Heart right ventricle (tissue), 16 donors: ENCODE measurements at regions not wholly inside any gene's neighbourhood (a gene's known extent, or its start where the extent isn't known, plus 50 kb on each side); places are given as distances from the start of the nearest gene placed in this dataset.

Experiments
- ATAC-seq, 8 donors: fragments of 200-7000 bp; cut with Tn5 transposase; one replicate each; pipeline ENCODE4 v1.9.1; 2020; ENCODE audit warnings: mild to moderate bottlenecking in 8 of 8, moderate library complexity in 8 of 8, moderate number of reproducible peaks in 1 of 8
- DNase-seq, 2 donors: peaks; one replicate each; pipeline ENCODE4 v3.0.0-alpha.2; 2020
- H3K27ac ChIP-seq, 10 donors: fragments of 200-600 bp; sonication (generic) in 2 of 10; one replicate each; pipeline versions ENCODE4 v1.5.0 to v1.8.0; 2020 to 2022; ENCODE audit warnings: mild to moderate bottlenecking in 3 of 10
- H3K27me3 ChIP-seq, 7 donors: fragments of 200-600 bp; one replicate each; pipeline ENCODE4 v1.8.0; 2021 to 2022; ENCODE audit warnings: mild to moderate bottlenecking in 2 of 7
- H3K36me3 ChIP-seq, 9 donors: fragments of 200-600 bp; sonication (generic) in 1 of 9; one replicate each; pipeline versions ENCODE4 v1.5.0 to v1.8.0; 2020 to 2022; ENCODE audit warnings: mild to moderate bottlenecking in 2 of 9
- H3K4me1 ChIP-seq, 9 donors: fragments of 200-600 bp; sonication (generic) in 1 of 9; one replicate each; pipeline versions ENCODE4 v1.5.0 to v1.8.0; 2020 to 2022; ENCODE audit warnings: mild to moderate bottlenecking in 4 of 9
- H3K4me3 ChIP-seq, 10 donors: fragments of 200-600 bp; sonication (generic) in 2 of 10; one replicate each; pipeline versions ENCODE4 v1.5.0 to v1.8.0; 2020 to 2022; ENCODE audit warnings: mild to moderate bottlenecking in 7 of 10, moderate library complexity in 2 of 10
- H3K9me3 ChIP-seq, 11 donors: fragments of 200-600 bp in 10 of 11; sonication (generic) in 2 of 11; one replicate each; pipeline versions ENCODE4 v1.5.0 to v1.8.0; 2013 to 2022; ENCODE audit warnings: mild to moderate bottlenecking in 2 of 11, control low read depth in 1 of 11, moderate library complexity in 1 of 11
- WGBS, 2 donors: extraction: QIAGEN DNeasy Blood & Tissue Kit; methylation state at CpG; one replicate each; pipeline ENCODE4 v1.1.7; 2013; ENCODE audit warnings: inconsistent platforms in 1 of 2; 5-methylcytosine and 5-hydroxymethylcytosine counted together
- intact Hi-C, 10 donors: fragments of 100-400 bp; cut with DNase I; formaldehyde crosslinking; loops; one replicate each; pipeline versions ENCODE4 v1.11.1 to v1.14.2; 2022
- TF ChIP-seq, protein P1 (sequence below), 9 donors: fragments of 200-600 bp; sonication (generic) in 2 of 9; IDR thresholded peaks; one replicate each; pipeline versions ENCODE4 v1.5.0 to v1.8.0; 2021 to 2022; ENCODE audit warnings: antibody characterized with exemption in 9 of 9, mild to moderate bottlenecking in 5 of 9, moderate library complexity in 1 of 9
- donor health status: Arrhythmogenic right ventricular cardiomyopathy.
- donor health status: ischemic (EF 13 %, LVEDD 7.1; RV severe dilation, severe dysfunction).
- donor health status: healthy with polysubstance abuse.
- donor health status: DM: no; HTN: yes; CAD: no.
- donor health status: DM: no; HTN: no; CAD: no.
- donor health status: ischemic (EF 25% LVEDD 6.9; RV normal size, moderate dysfunction).
- donor health status: ischemic (EF 25% LVEDD 5.7; RV mildly dilated, moderate dysfunction).
- donor health status: healthy.
- donor health status: DM: yes; HTN: yes; CAD: no.
- donor health status: Ischemic cardiomyopathy.
- donor health status: ischemic (EF 35%, LVEDD 5.7; RV mildly dilated, moderate dysfunction).
- donor health status: nonischemic (EF 11% LVEDD 7.7; RV severe dilation, severe dysfunction).
- donor health status: DM: yes; HTN: yes; CAD: no.
- donor health status: PGD.
- donor health status: ischemic (EF 29% LVEDD 5.4; RV normal size, mild dysfunction).
- donor health status: nonischemic (EF 23%, LVEDD 6.1; RV moderate dilation, normal function).

DNA sequence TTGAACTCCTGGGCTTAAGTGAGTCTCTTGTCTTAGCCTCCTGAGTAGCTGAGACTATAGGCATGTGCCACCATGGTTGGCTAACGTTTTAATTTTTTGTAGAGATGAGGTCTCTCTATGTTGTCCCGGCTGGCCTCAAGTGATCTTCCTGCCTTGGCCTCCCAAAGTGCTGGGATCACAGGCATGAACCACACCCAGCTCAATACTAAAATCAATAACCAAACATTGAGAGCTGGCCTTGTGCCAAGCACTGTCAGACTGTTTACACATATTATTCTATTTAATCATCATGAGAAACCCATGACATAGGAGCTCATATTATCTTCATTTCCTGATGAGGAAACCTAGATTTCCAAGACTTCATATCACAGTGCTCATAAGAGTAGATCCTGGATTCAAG is 251.2 kb downstream of the BAMBI start:
- H3K27ac ChIP-seq = no peak overlapping the region
- no peaks in the 10 kb centered on the region for H3K36me3 ChIP-seq
- peaks cover 0 to 8% (median 0%) of the 10 kb centered on the region in 11 donors for H3K9me3 ChIP-seq
- 85 to 92% methylated on average over 2 of the region's 2 CpGs for WGBS, 2 donors
- no peak overlapping the region for H3K4me3 ChIP-seq
- peaks cover 0 to 12% (median 4%) of the 10 kb centered on the region in 7 donors for H3K27me3 ChIP-seq
- H3K4me1 ChIP-seq = peaks cover 0 to 22% (median 0%) of the 10 kb centered on the region in 9 donors
- DNase-seq = no peak
- intact Hi-C loops = no loop called here
- TF ChIP-seq, protein P1, sequence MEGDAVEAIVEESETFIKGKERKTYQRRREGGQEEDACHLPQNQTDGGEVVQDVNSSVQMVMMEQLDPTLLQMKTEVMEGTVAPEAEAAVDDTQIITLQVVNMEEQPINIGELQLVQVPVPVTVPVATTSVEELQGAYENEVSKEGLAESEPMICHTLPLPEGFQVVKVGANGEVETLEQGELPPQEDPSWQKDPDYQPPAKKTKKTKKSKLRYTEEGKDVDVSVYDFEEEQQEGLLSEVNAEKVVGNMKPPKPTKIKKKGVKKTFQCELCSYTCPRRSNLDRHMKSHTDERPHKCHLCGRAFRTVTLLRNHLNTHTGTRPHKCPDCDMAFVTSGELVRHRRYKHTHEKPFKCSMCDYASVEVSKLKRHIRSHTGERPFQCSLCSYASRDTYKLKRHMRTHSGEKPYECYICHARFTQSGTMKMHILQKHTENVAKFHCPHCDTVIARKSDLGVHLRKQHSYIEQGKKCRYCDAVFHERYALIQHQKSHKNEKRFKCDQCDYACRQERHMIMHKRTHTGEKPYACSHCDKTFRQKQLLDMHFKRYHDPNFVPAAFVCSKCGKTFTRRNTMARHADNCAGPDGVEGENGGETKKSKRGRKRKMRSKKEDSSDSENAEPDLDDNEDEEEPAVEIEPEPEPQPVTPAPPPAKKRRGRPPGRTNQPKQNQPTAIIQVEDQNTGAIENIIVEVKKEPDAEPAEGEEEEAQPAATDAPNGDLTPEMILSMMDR (IDR thresholded peaks at IDR 0.05) = no peak
- no peak for ATAC-seq

DNA sequence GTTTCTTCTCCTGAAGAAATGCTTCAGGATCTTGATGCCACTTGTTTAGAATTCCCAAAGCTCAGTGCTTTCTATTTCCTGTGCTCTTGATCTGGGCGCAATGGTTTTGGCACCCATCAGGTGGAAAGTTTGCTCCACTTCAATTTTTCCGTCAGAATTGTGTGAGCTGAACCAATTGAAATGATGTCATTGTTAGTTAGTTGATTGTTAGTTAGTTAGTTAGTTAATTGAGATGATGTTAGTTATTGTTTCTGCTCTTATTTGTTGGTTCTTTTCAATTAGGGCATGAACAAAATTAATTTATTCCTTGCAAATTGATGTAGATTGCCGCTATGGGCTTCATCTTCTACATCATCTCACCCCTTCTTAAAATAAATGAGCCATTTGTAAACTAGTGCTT is 252.6 kb downstream of the BAMBI start:
- Histone ChIP-seq H3K9me3 (peaks cover 0 to 8% (median 0%) of the 10 kb centered on the region in 11 donors), H3K36me3 (no peaks in the 10 kb centered on the region), H3K4me3 (no peak overlapping the region), H3K4me1 (peaks cover 0 to 21% (median 0%) of the 10 kb centered on the region in 9 donors), H3K27ac (no peak overlapping the region), H3K27me3 (peaks cover 0 to 8% (median 0%) of the 10 kb centered on the region in 7 donors)
- DNase-seq (no peak), ATAC-seq (no peak)
- WGBS, 2 donors = 94% methylated on average over 3 of the region's 3 CpGs
- TF ChIP-seq, protein P1 (IDR thresholded peaks at IDR 0.05) = no peak
- intact Hi-C loops = loop anchor here in 1 of 10 donors (5.0 kb wide), 1 partner anchor 57 kb away; no protein-coding TSS in a partner anchor

DNA sequence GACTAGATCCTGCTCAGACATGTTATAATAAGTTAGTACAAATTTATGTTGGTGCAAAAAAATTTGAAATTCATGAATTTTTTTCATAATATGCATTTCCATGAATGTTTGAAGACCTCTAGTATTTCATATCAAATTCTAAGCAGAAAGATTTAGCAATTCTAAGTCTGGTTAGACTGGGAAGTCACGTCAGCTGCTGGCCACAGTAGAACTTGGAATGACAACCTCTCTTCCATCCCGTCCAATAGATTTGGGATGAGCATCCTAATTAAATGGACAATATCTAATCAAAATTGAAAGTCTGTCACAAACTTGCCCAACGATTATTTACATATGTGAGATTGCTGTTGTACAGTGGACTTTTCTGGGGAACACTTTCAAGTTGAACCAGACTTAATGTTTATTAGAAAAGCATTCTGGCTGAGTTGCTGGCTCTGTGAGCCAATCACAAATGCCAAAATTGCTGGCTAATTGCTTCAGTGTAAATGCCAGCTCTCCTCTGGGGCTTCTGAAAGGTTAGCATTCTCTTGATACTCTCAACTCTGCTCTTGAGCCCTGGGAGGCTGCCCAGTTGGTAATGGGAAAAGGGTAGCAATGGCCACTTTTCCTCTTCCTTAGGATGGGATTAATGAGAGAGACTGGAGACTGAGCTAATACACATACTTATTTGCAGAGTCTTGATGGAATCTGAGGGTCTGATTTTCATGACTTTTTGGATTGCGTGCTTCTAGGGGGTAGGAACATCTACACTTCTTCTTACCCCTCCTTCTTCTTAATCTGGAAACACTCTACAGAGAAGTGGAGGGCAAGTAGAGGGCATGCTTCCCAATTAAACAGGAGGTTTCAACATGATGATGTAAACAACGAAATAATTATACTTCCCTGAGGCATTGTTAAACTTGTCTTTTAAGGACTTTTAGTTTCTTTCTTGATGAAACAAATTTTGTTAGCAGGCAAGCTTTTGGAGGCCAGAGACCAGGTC is 253.5 kb downstream of the BAMBI start:
- ATAC-seq (peak in 6 of 8 donors; percentile 28 to 92 (median 57)), DNase-seq (peak in 1 of 2 donors; percentile 23)
- Histone ChIP-seq H3K27ac (peak overlapping the region in 1 of 10 donors; percentile 22), H3K27me3 (no peaks in the 10 kb centered on the region), H3K9me3 (peaks cover 0 to 8% (median 0%) of the 10 kb centered on the region in 11 donors), H3K36me3 (no peaks in the 10 kb centered on the region), H3K4me1 (peaks cover 0 to 14% (median 0%) of the 10 kb centered on the region in 9 donors), H3K4me3 (no peak overlapping the region)
- TF ChIP-seq, protein P1 (IDR thresholded peaks at IDR 0.05) = no peak
- intact Hi-C loops = loop anchor here in 1 of 10 donors (5.0 kb wide), 1 partner anchor 56 kb away; no protein-coding TSS in a partner anchor
- WGBS, 2 donors = 42 to 53% methylated on average over 5 of the region's 5 CpGs

DNA sequence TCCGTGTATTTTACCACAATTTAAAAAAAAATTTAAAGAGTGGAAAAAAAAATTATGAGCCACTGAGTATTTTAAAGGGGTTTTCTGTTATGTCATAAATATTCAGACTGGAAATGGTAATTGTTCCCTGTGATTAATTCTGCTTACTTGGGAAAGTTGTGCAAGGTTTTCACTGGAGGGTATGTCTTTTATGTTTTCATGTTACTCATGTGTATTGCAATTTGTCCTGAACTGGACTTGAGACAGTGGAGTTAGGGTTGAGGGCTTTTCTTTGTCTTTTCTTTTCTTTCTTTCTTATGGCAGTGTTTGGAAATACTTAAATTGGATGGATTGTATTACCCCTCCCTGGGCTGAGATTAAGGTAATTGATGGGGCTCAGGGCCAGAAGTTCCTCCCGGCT is 257.7 kb downstream of the BAMBI start:
- no peak overlapping the region for H3K27ac ChIP-seq
- intact Hi-C loops = no loop called here
- 87 to 88% methylated on average over 2 of the region's 2 CpGs for WGBS, 2 donors

More for the DNA sequence above, 257.7 kb downstream of the BAMBI start:
- Histone ChIP-seq H3K36me3 (no peaks in the 10 kb centered on the region), H3K27me3 (no peaks in the 10 kb centered on the region), H3K4me3 (no peak overlapping the region), H3K4me1 (peaks cover 0 to 28% (median 10%) of the 10 kb centered on the region in 9 donors), H3K9me3 (no peaks in the 10 kb centered on the region)
- ATAC-seq = no peak
- TF ChIP-seq, protein P1 (IDR thresholded peaks at IDR 0.05) = no peak
- no peak for DNase-seq
